Stimulated activated CD8-positive, alpha-beta memory T cell treated with anti-CD3 and anti-CD28 coated beads, Interleukin-15, amount 100 ng/mL, for 1 hour (primary cell): ENCODE measurements at regions not wholly inside any gene's neighbourhood (a gene's known extent, or its start where the extent isn't known, plus 50 kb on each side); places are given as distances from the start of the nearest gene placed in this dataset.

Experiments
- DNase-seq: peaks from one replicate; pipeline ENCODE4 v3.0.0-alpha.2; 2020; ENCODE audit warnings: low read depth

GRCh38 chr15:95567686-95568085, 762.8 kb upstream of the NR2F2 start:
- no peak for DNase-seq

- DNase-seq: no peak
Observed at GRCh38 chr15:95574053-95574452, 756.4 kb upstream of the NR2F2 start.

GRCh38 chr15:95577927-95578326, 752.6 kb upstream of the NR2F2 start:
- no peak for DNase-seq

- no peak for DNase-seq
Observed at GRCh38 chr15:95580121-95580520, 750.4 kb upstream of the NR2F2 start.

GRCh38 chr15:95581595-95581994, 748.9 kb upstream of the NR2F2 start:
- DNase-seq: no peak

GRCh38 chr15:95584088-95584487, 746.4 kb upstream of the NR2F2 start:
- DNase-seq: no peak

GRCh38 chr15:95588056-95588455, 742.4 kb upstream of the NR2F2 start:
- no peak for DNase-seq

GRCh38 chr15:95590533-95591044, 739.9 kb upstream of the NR2F2 start:
- no peak for DNase-seq

GRCh38 chr15:95591270-95591669, 739.2 kb upstream of the NR2F2 start:
- no peak for DNase-seq

GRCh38 chr15:95591886-95592285, 738.6 kb upstream of the NR2F2 start:
- DNase-seq: no peak

- no peak for DNase-seq
Observed at GRCh38 chr15:95594496-95594895, 736.0 kb upstream of the NR2F2 start.

- DNase-seq: no peak
Observed at GRCh38 chr15:95595759-95596158, 734.7 kb upstream of the NR2F2 start.

- DNase-seq: no peak
Observed at GRCh38 chr15:95596496-95596895, 734.0 kb upstream of the NR2F2 start.

GRCh38 chr15:95598251-95598855, 732.1 kb upstream of the NR2F2 start:
- no peak for DNase-seq

GRCh38 chr15:95600367-95600766, 730.1 kb upstream of the NR2F2 start:
- no peak for DNase-seq

GRCh38 chr15:95600884-95601283, 729.6 kb upstream of the NR2F2 start:
- no peak for DNase-seq

GRCh38 chr15:95601525-95601924, 729.0 kb upstream of the NR2F2 start:
- DNase-seq: no peak

- no peak for DNase-seq
Observed at GRCh38 chr15:95603802-95604201, 726.7 kb upstream of the NR2F2 start.

- no peak for DNase-seq
Observed at GRCh38 chr15:95604634-95605036, 725.9 kb upstream of the NR2F2 start.

- no peak for DNase-seq
Observed at GRCh38 chr15:95605098-95605497, 725.4 kb upstream of the NR2F2 start.

GRCh38 chr15:95606551-95606950, 723.9 kb upstream of the NR2F2 start:
- no peak for DNase-seq

- no peak for DNase-seq
Observed at GRCh38 chr15:95608371-95608770, 722.1 kb upstream of the NR2F2 start.

GRCh38 chr15:95609096-95609495, 721.4 kb upstream of the NR2F2 start:
- DNase-seq: no peak

GRCh38 chr15:95610945-95611344, 719.6 kb upstream of the NR2F2 start:
- DNase-seq: no peak
